GM12878 (cell line): ENCODE measurements at regions not wholly inside any gene's neighbourhood (a gene's known extent, or its start where the extent isn't known, plus 50 kb on each side); places are given as distances from the start of the nearest gene placed in this dataset.
A peak's percentile ranks its signal among the peaks of the same experiment; 100 is the strongest.

Source experiments
- ATAC-seq: fragments of 200-7000 bp; cut with Tn5 transposase; 3 replicates; pipeline ENCODE4 v1.9.1; 2020; ENCODE audit warnings: mild to moderate bottlenecking, moderate library complexity
- BruUV-seq: library from RNA; stranded (reverse); fragments of 400-500 nt; replicated peaks from 2 replicates; lab custom pipeline; 2021; lab: Mats Ljungman, UMichigan
- CTCF ChIA-PET: fragments of 300-600 bp; sonication (Branson Sonifier 250); formaldehyde crosslinking; extraction: SDS; loops from one replicate; lab custom pipeline; 2021; ENCODE audit warnings: inconsistent platforms; lab: Yijun Ruan, JAX
- POLR2A ChIA-PET: fragments of 350-600 bp; formaldehyde crosslinking; extraction: SDS; loops from one replicate; lab custom pipeline; 2021; ENCODE audit warnings: inconsistent platforms; lab: Charles Lee
- RAD21 ChIA-PET: fragments of 300-600 bp; sonication (Branson Sonifier 250); formaldehyde crosslinking; loops from one replicate; lab custom pipeline; 2023; ENCODE audit warnings: antibody characterized with exemption; ENCODE audit not compliant: unreplicated experiment; lab: Charles Lee
- SMC1A ChIA-PET: fragments of 300-600 bp; sonication (Branson Sonifier 250); formaldehyde crosslinking; loops from one replicate; lab custom pipeline; 2023; ENCODE audit not compliant: unreplicated experiment, uncharacterized antibody; lab: Charles Lee
- DNase-seq: peaks from one replicate; pipeline ENCODE4 v3.0.0-alpha.2; 2011; ENCODE audit warnings: low read depth, low spot score
- FAIRE-seq: peaks from 3 replicates; lab custom pipeline; 2011; peaks lifted over from hg19 to GRCh38; lab: Jason Lieb, UNC
- H2AFZ ChIP-seq: 2 replicates; pipeline ENCODE4 v1.6.0; 2011; ENCODE audit warnings: low read depth, low read length, control low read depth; ENCODE audit not compliant: control insufficient read depth
- H3K27ac ChIP-seq: 2 replicates; pipeline ENCODE4 v1.5.1; 2011; ENCODE audit warnings: control low read depth; ENCODE audit not compliant: control insufficient read depth, insufficient read depth
- H3K27me3 ChIP-seq, 2 experiments: replicated peaks in 1 of 2; 2 replicates each; pipeline versions ENCODE4 v1.6.0 to v1.6.1; 2011; ENCODE audit warnings: low read length in 1 of 2; ENCODE audit not compliant: control insufficient read depth in 2 of 2, insufficient read depth in 2 of 2
- H3K36me3 ChIP-seq, 2 experiments: 2 replicates each; pipeline ENCODE4 v1.5.1; 2011; ENCODE audit warnings: low read length in 1 of 2; ENCODE audit not compliant: control insufficient read depth in 2 of 2, insufficient read depth in 2 of 2
- H3K4me1 ChIP-seq: 2 replicates; pipeline ENCODE4 v1.6.1; 2011; ENCODE audit warnings: mild to moderate bottlenecking, low read length, moderate library complexity, mixed read lengths; ENCODE audit not compliant: control insufficient read depth, insufficient read depth
- H3K4me2 ChIP-seq: 2 replicates; pipeline ENCODE4 v1.6.0; 2011; ENCODE audit warnings: control low read depth; ENCODE audit not compliant: control insufficient read depth, insufficient read depth
- H3K4me3 ChIP-seq: fragments of 200-600 bp; sonication (generic); 2 replicates; pipeline ENCODE4 v1.5.1; 2016
- H3K79me2 ChIP-seq: 2 replicates; pipeline ENCODE4 v1.6.0; 2011; ENCODE audit warnings: low read length; ENCODE audit not compliant: control insufficient read depth, insufficient read depth
- H3K9ac ChIP-seq: 2 replicates; pipeline ENCODE4 v1.8.0; 2011; ENCODE audit warnings: low read length, control low read depth, mixed read lengths; ENCODE audit not compliant: control insufficient read depth, insufficient read depth
- H3K9me3 ChIP-seq: replicated peaks from 3 replicates; pipeline ENCODE4 v1.5.1; 2011; ENCODE audit warnings: mild to moderate bottlenecking, low read length; ENCODE audit not compliant: control insufficient read depth, insufficient read depth
- H4K20me1 ChIP-seq: 2 replicates; pipeline ENCODE4 v1.6.0; 2011; ENCODE audit not compliant: control insufficient read depth, insufficient read depth
- BMI1 ChIP-seq: fragments of 450-650 bp; IDR thresholded peaks from 2 replicates; pipeline ENCODE4 v1.6.1; 2016; ENCODE audit warnings: mild to moderate bottlenecking, moderate library complexity, borderline replicate concordance
- POLR2A ChIP-seq: IDR thresholded peaks from 2 replicates; pipeline ENCODE4 v1.6.1; 2011; ENCODE audit warnings: low read depth, mild to moderate bottlenecking, low read length
- POLR2AphosphoS2 ChIP-seq: IDR thresholded peaks from 2 replicates; pipeline ENCODE4 v1.6.1; 2011; ENCODE audit warnings: low read depth, mild to moderate bottlenecking, low read length, improper control_type of control experiment, moderate library complexity
- POLR2AphosphoS5 ChIP-seq: IDR thresholded peaks from 2 replicates; pipeline ENCODE4 v1.6.1; 2011; ENCODE audit warnings: mild to moderate bottlenecking, low read length, inconsistent platforms
- SUZ12 ChIP-seq: fragments of 200-600 bp; sonication (generic); IDR thresholded peaks from one replicate; pipeline ENCODE4 v1.6.1; 2018; ENCODE audit warnings: antibody characterized with exemption, mild to moderate bottlenecking; ENCODE audit not compliant: unreplicated experiment
- TARDBP ChIP-seq: IDR thresholded peaks from 2 replicates; pipeline ENCODE4 v1.6.1; 2016; ENCODE audit warnings: borderline replicate concordance
- WGBS: methylation state at CpG from one replicate; pipeline ENCODE4 v1.1.6; 2016; ENCODE audit warnings: low lambda C conversion rate; ENCODE audit not compliant: insufficient replicate concordance, insufficient coverage; ENCODE audit errors: missing lambda C conversion rate; 5-methylcytosine and 5-hydroxymethylcytosine counted together
- in situ Hi-C: fragments of 300-500 bp; cut with MboI; formaldehyde crosslinking; loops from 9 replicates; pipeline ENCODE4 v1.14.3; 2018; ENCODE audit warnings: mixed read lengths
- intact Hi-C: fragments of 100-400 bp; cut with micrococcal nuclease; formaldehyde crosslinking; loops from one replicate; pipeline ENCODE4 v1.14.2; 2022; ENCODE audit not compliant: unreplicated experiment

- no peak overlapping the region for H3K4me2 ChIP-seq
- no peak overlapping the region for H3K27ac ChIP-seq
- H3K4me3 ChIP-seq: no peak overlapping the region
- SMC1A ChIA-PET: no interaction called here
- RAD21 ChIA-PET: no interaction called here
- peaks cover 26 to 34% of the 10 kb centered on the region in 2 experiments for H3K36me3 ChIP-seq
- ATAC-seq (no peak), FAIRE-seq (no peak)
- H4K20me1 ChIP-seq: no peaks in the 10 kb centered on the region
- POLR2A ChIA-PET: interaction anchor here (0.7 kb wide), 1 partner anchor 100 kb away, joined by 3 read pairs; no protein-coding TSS in a partner anchor
- H3K27me3 ChIP-seq: no peaks in the 10 kb centered on the region
- H3K9ac ChIP-seq: no peak overlapping the region
- CTCF ChIA-PET: interaction anchor here (0.7 kb wide), 1 partner anchor 94 kb away, joined by 4 read pairs; no protein-coding TSS in a partner anchor
- TF ChIP-seq POLR2A: peak; percentile 45; the same call in 1 of the 2 replicates
- no peak for TF ChIP-seq BMI1
- TF ChIP-seq POLR2AphosphoS2: peak; percentile 51; the same call in 1 of the 2 replicates
- TF ChIP-seq TARDBP: no peak
- peak; percentile 53; the same call in 1 of the 2 replicates for TF ChIP-seq POLR2AphosphoS5
- TF ChIP-seq SUZ12: no peak
- TF ChIP-seq, all 136 proteins: peak for 3
- H3K79me2 ChIP-seq: no peaks in the 10 kb centered on the region
- H3K9me3 ChIP-seq: no peaks in the 10 kb centered on the region
- peaks cover 5% of the 10 kb centered on the region for H3K4me1 ChIP-seq
- in situ Hi-C loops: no loop called here
- no peak overlapping the region for H2AFZ ChIP-seq
- BruUV-seq: no TSS peak
- 94% methylated on average over 28 of the region's 28 CpGs for WGBS
- intact Hi-C loops: no loop called here
- no peak for DNase-seq
Measured at GRCh38 chr17:77498791-77499698, 358.3 kb downstream of the SEC14L1 start.
